ENCODE measurements at regions not wholly inside any gene's neighbourhood (a gene's known extent, or its start where the extent isn't known, plus 50 kb on each side); places are given as distances from the start of the nearest gene placed in this dataset.
"Not testable (repeated sequence)": the region's sequence is repeated elsewhere in the genome, so short reads cannot be mapped to it uniquely, and the experiment has no call there.

- DNase-seq (ENCODE audit: low read depth, low spot score) = no peak
- Mint-ChIP-seq H3K9me3 (no peaks in the 10 kb centered on the region), H3K27me3 (ENCODE audit: low read depth) (no peaks in the 10 kb centered on the region), H3K4me3 (no peak overlapping the region), H3K36me3 (ENCODE audit: low read depth) (no peaks in the 10 kb centered on the region), H3K4me1 (peaks cover 4% of the 10 kb centered on the region), H3K27ac (ENCODE audit: unreplicated experiment) (no peak overlapping the region)
- TF ChIP-seq, protein P1, sequence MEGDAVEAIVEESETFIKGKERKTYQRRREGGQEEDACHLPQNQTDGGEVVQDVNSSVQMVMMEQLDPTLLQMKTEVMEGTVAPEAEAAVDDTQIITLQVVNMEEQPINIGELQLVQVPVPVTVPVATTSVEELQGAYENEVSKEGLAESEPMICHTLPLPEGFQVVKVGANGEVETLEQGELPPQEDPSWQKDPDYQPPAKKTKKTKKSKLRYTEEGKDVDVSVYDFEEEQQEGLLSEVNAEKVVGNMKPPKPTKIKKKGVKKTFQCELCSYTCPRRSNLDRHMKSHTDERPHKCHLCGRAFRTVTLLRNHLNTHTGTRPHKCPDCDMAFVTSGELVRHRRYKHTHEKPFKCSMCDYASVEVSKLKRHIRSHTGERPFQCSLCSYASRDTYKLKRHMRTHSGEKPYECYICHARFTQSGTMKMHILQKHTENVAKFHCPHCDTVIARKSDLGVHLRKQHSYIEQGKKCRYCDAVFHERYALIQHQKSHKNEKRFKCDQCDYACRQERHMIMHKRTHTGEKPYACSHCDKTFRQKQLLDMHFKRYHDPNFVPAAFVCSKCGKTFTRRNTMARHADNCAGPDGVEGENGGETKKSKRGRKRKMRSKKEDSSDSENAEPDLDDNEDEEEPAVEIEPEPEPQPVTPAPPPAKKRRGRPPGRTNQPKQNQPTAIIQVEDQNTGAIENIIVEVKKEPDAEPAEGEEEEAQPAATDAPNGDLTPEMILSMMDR (conservative IDR thresholded peaks at IDR 0.05) = no peak
Observed at GRCh38 chr14:83977583-83977982, 1552.4 kb upstream of the FLRT2 start.

- DNase-seq (ENCODE audit: low read depth, low spot score); H3K4me1 Mint-ChIP-seq; H3K27me3 Mint-ChIP-seq (ENCODE audit: low read depth); H3K36me3 Mint-ChIP-seq (ENCODE audit: low read depth); H3K9me3 Mint-ChIP-seq; H3K27ac Mint-ChIP-seq (ENCODE audit: unreplicated experiment); H3K4me3 Mint-ChIP-seq: not testable (repeated sequence)
Observed at GRCh38 chr14:83981676-83982258, 1548.2 kb upstream of the FLRT2 start.

- no peaks in the 10 kb centered on the region for H3K36me3 Mint-ChIP-seq (ENCODE audit: low read depth)
- no peak overlapping the region for H3K4me3 Mint-ChIP-seq
- H3K4me1 Mint-ChIP-seq = no peaks in the 10 kb centered on the region
- H3K27me3 Mint-ChIP-seq (ENCODE audit: low read depth) = no peaks in the 10 kb centered on the region
- no peak for DNase-seq (ENCODE audit: low read depth, low spot score)
- H3K27ac Mint-ChIP-seq (ENCODE audit: unreplicated experiment) = no peak overlapping the region
- TF ChIP-seq, protein P1 (conservative IDR thresholded peaks at IDR 0.05) = no peak
- H3K9me3 Mint-ChIP-seq = peaks cover 5% of the 10 kb centered on the region
Observed at GRCh38 chr14:83988275-83988674, 1541.7 kb upstream of the FLRT2 start.

- no peak overlapping the region for H3K27ac Mint-ChIP-seq (ENCODE audit: unreplicated experiment)
- no peaks in the 10 kb centered on the region for H3K36me3 Mint-ChIP-seq (ENCODE audit: low read depth)
- H3K27me3 Mint-ChIP-seq (ENCODE audit: low read depth) = no peaks in the 10 kb centered on the region
- no peak overlapping the region for H3K4me3 Mint-ChIP-seq
- H3K9me3 Mint-ChIP-seq = no peaks in the 10 kb centered on the region
- TF ChIP-seq, protein P1 (conservative IDR thresholded peaks at IDR 0.05) = no peak
- no peaks in the 10 kb centered on the region for H3K4me1 Mint-ChIP-seq
- DNase-seq (ENCODE audit: low read depth, low spot score) = no peak
Observed at GRCh38 chr14:83991666-83992065, 1538.3 kb upstream of the FLRT2 start.

GRCh38 chr14:83992857-83993256 lies 1537.1 kb upstream of the FLRT2 start:
- no peak for DNase-seq (ENCODE audit: low read depth, low spot score)
- Mint-ChIP-seq H3K9me3 (no peaks in the 10 kb centered on the region), H3K36me3 (ENCODE audit: low read depth) (no peaks in the 10 kb centered on the region), H3K4me1 (no peaks in the 10 kb centered on the region), H3K4me3 (no peak overlapping the region), H3K27ac (ENCODE audit: unreplicated experiment) (no peak overlapping the region), H3K27me3 (ENCODE audit: low read depth) (no peaks in the 10 kb centered on the region)
- TF ChIP-seq, protein P1 (conservative IDR thresholded peaks at IDR 0.05) = no peak

DNA sequence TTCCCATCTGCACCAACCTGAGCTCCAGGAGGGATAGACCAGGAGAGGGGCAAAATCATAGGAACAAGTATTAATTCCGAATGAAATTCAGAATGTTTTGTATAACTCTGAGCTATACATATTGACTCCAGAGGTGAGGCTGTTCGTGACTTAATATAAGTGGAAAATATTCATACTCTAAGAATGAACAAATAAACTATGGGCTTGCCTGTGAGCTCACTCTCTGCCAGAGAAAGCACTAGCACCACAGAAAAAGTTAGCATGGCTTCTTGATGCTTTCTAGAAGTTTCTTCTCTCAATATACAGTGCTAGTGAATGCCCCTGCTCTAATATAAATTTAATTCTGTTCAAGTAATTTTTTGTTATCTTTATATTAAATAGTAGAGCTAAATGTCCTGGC lies 1536.4 kb upstream of the FLRT2 start:
- TF ChIP-seq, protein P1 (conservative IDR thresholded peaks at IDR 0.05) = no peak
- Mint-ChIP-seq H3K4me3 (no peak overlapping the region), H3K27ac (ENCODE audit: unreplicated experiment) (no peak overlapping the region)

More for the DNA sequence above, 1536.4 kb upstream of the FLRT2 start:
- Mint-ChIP-seq H3K4me1 (no peaks in the 10 kb centered on the region), H3K27me3 (ENCODE audit: low read depth) (no peaks in the 10 kb centered on the region), H3K9me3 (no peaks in the 10 kb centered on the region), H3K36me3 (ENCODE audit: low read depth) (no peaks in the 10 kb centered on the region)
- no peak for DNase-seq (ENCODE audit: low read depth, low spot score)
